ENCODE measurements at regions not wholly inside any gene's neighbourhood (a gene's known extent, or its start where the extent isn't known, plus 50 kb on each side); places are given as distances from the start of the nearest gene placed in this dataset.

- no peak for TF ChIP-seq CTCF (IDR thresholded peaks at IDR 0.05)
- TF ChIP-seq FOSL2 (IDR thresholded peaks at IDR 0.05; ENCODE audit: borderline replicate concordance, low read depth): peak; percentile 80
- TF ChIP-seq, protein P1, sequence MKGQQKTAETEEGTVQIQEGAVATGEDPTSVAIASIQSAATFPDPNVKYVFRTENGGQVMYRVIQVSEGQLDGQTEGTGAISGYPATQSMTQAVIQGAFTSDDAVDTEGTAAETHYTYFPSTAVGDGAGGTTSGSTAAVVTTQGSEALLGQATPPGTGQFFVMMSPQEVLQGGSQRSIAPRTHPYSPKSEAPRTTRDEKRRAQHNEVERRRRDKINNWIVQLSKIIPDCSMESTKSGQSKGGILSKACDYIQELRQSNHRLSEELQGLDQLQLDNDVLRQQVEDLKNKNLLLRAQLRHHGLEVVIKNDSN (IDR thresholded peaks at IDR 0.05; ENCODE audit: borderline replicate concordance, low read depth): no peak
- TF ChIP-seq RAD21 (IDR thresholded peaks at IDR 0.05; ENCODE audit: low read length): no peak
- no peak for TF ChIP-seq USF2 (IDR thresholded peaks at IDR 0.05; ENCODE audit: borderline replicate concordance, low read depth, low read length)
- no peak for TF ChIP-seq MXI1 (IDR thresholded peaks at IDR 0.05; ENCODE audit: low read depth, low read length)
- TF ChIP-seq EP300 (IDR thresholded peaks at IDR 0.05; ENCODE audit: borderline replicate concordance in 1 of 2, low read depth in 1 of 2, low read length in 1 of 2): peak in 1 of 2 experiments; percentile 86; a peak in 2 of 4 replicates
- peak; percentile 68 for TF ChIP-seq NFIC (IDR thresholded peaks at IDR 0.05; ENCODE audit: borderline replicate concordance)
- no peak; the same call in 1 of the 2 replicates for TF ChIP-seq SIN3A (IDR thresholded peaks at IDR 0.05; ENCODE audit: borderline replicate concordance, low read depth, low read length)
- TF ChIP-seq POLR2AphosphoS5 (IDR thresholded peaks at IDR 0.05; ENCODE audit: low read depth, low read length): peak; percentile 65; the same call in 1 of the 2 replicates
- TF ChIP-seq SMC3 (IDR thresholded peaks at IDR 0.05; ENCODE audit: low read depth, low read length): no peak
- TF ChIP-seq RCOR1 (IDR thresholded peaks at IDR 0.05; ENCODE audit: low read length): no peak
- TF ChIP-seq YY1 (IDR thresholded peaks at IDR 0.05; ENCODE audit: low read depth): peak; percentile 64; the same call in 1 of the 2 replicates
- no peak for TF ChIP-seq TAF1 (IDR thresholded peaks at IDR 0.05; ENCODE audit: borderline replicate concordance, low read depth, low read length)
Measured at GRCh38 chr3:153052096-153052460, 109.9 kb upstream of the RAP2B start (continued).

DNA sequence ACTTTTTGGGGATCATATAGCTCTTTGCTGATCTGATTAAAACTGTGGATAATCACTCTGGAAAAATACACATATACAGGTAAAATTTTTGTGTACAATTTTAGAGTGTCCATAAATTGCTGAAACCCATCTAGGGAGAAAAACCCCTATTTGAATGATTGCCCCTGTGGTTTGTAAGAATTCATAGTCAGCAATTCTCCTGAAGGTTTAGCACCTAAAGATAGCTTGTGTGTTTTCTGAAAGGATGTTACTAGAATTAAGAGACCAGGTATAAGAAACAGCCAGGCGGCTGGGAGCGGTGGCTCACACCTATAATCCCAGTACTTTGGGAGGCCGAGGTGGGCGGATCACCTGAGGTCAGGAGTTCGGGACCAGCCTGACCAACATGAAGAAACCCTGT, 106.8 kb upstream of the RAP2B start:
- CTCF ChIA-PET: interaction anchor here (1.0 kb wide), 1 partner anchor 14 kb away, joined by 3 read pairs; no protein-coding TSS in a partner anchor
- Histone ChIP-seq H3K79me2 (ENCODE audit: insufficient read depth) (no peaks in the 10 kb centered on the region), H3K9me2 (no peaks in the 10 kb centered on the region), H3K4me3 (ENCODE audit: low read depth in 2 of 2, low read length in 1 of 2) (no peak overlapping the region), H3K27ac (ENCODE audit: low read depth in 2 of 2, low read length in 1 of 2) (no peak overlapping the region), H3K4me2 (no peak overlapping the region), H3K27me3 (ENCODE audit: insufficient read depth) (no peaks in the 10 kb centered on the region), H3F3A (replicated peaks; ENCODE audit: insufficient read depth) (peaks cover 61% of the 10 kb centered on the region), H3K9ac (no peak overlapping the region), H4K20me1 (ENCODE audit: insufficient read depth) (no peaks in the 10 kb centered on the region), H2AFZ (ENCODE audit: low read depth) (no peak overlapping the region), H3K4me1 (ENCODE audit: control insufficient read depth in 1 of 2, insufficient read depth in 2 of 2, low read depth in 1 of 2, low read length in 1 of 2) (peaks cover 0 to 9% of the 10 kb centered on the region in 2 experiments; a peak in 2 of 4 replicates), H3K36me3 (replicated peaks in 1 of 2; ENCODE audit: control insufficient read depth in 1 of 2, insufficient read depth in 2 of 2, low read length in 1 of 2) (no peaks in the 10 kb centered on the region), H3K9me3 (no peaks in the 10 kb centered on the region)
- no peak for DNase-seq
- WGBS (ENCODE audit: low lambda C conversion rate): 84% methylated on average over 5 of the region's 5 CpGs
- TF ChIP-seq TCF12 (IDR thresholded peaks at IDR 0.05) (no peak), YY1 (IDR thresholded peaks at IDR 0.05; ENCODE audit: low read depth) (no peak), TEAD4 (IDR thresholded peaks at IDR 0.05; ENCODE audit: borderline replicate concordance, insufficient read depth) (no peak), ELF1 (IDR thresholded peaks at IDR 0.05) (no peak), FOXM1 (IDR thresholded peaks at IDR 0.05; ENCODE audit: low read depth) (no peak), EZH2phosphoT487 (IDR thresholded peaks at IDR 0.05; ENCODE audit: borderline replicate concordance, low read depth) (no peak), EP300 (IDR thresholded peaks at IDR 0.05; ENCODE audit: borderline replicate concordance in 1 of 2, low read depth in 1 of 2, low read length in 1 of 2) (no peak), NFIC (IDR thresholded peaks at IDR 0.05; ENCODE audit: borderline replicate concordance) (no peak), RXRA (IDR thresholded peaks at IDR 0.05; ENCODE audit: borderline replicate concordance, low read depth) (no peak), MXI1 (IDR thresholded peaks at IDR 0.05; ENCODE audit: low read depth, low read length) (no peak)
- POLR2A ChIA-PET: no interaction called here

Data from SK-N-SH (cell line).